ENCODE measurements at regions not wholly inside any gene's neighbourhood (a gene's known extent, or its start where the extent isn't known, plus 50 kb on each side); places are given as distances from the start of the nearest gene placed in this dataset.
A peak's percentile ranks its signal among the peaks of the same experiment; 100 is the strongest.

GRCh38 chrX:34559325-34559724 is 97.8 kb downstream of the TMEM47 start:
- H3K27me3 ChIP-seq (ENCODE audit: control insufficient read depth, insufficient read depth, low read length): no peaks in the 10 kb centered on the region
- H3K4me1 ChIP-seq (ENCODE audit: control insufficient read depth, insufficient read depth, low read length): 0 out of 2 replicates have a peak, but pooled peaks cover 3% of the 10 kb centered on the region
- no peak overlapping the region for H3K56ac ChIP-seq (ENCODE audit: extremely low read depth, insufficient read depth, low read length)
- H3K79me1 ChIP-seq (ENCODE audit: low read depth in 1 of 2, low read length in 2 of 2): no peaks in the 10 kb centered on the region
- peak overlapping the region; percentile 32; the same call in 1 of the 2 replicates for H4K91ac ChIP-seq (ENCODE audit: insufficient read depth, low read depth, low read length)
- no CpG with 5 or more reads among the region's 1 CpG for WGBS, 2 experiments (ENCODE audit: extremely low coverage in 2 of 2, insufficient read length in 1 of 2)
- intact Hi-C loops (cut with micrococcal nuclease) (no loop called here), dilution Hi-C loops (cut with HindIII; ENCODE audit: low sequenced_read_pairs, unreplicated experiment) (no loop called here), in situ Hi-C loops (cut with MboI; ENCODE audit: low sequenced_read_pairs) (no loop called here)
- no peak overlapping the region for H3K4ac ChIP-seq (ENCODE audit: low read depth, low read length)
- H3K9me3 ChIP-seq (ENCODE audit: control insufficient read depth, insufficient read depth, low read length): no peaks in the 10 kb centered on the region
- H2AK9ac ChIP-seq (replicated peaks; ENCODE audit: low read depth, low read length, poor library complexity): no peak overlapping the region
- H4K8ac ChIP-seq (ENCODE audit: low read depth in 2 of 2, low read length in 2 of 2): no peak overlapping the region
- no peaks in the 10 kb centered on the region for H3K9me1 ChIP-seq (ENCODE audit: insufficient read depth, low read length)
- H2BK20ac ChIP-seq (ENCODE audit: low read depth, low read length): 0 out of 2 replicates have a peak overlapping the region, but pooled peaks have one; percentile 7
- H3K4me2 ChIP-seq (ENCODE audit: low read depth, low read length): no peak overlapping the region
- H3K18ac ChIP-seq (ENCODE audit: low read depth, low read length): peak overlapping the region; percentile 86
- H3K9ac ChIP-seq (ENCODE audit: low read depth, low read length): no peak overlapping the region
- H2BK120ac ChIP-seq (ENCODE audit: low read depth, low read length): no peak overlapping the region
- TF ChIP-seq BHLHE40 (IDR thresholded peaks at IDR 0.05; ENCODE audit: low read depth, low read length) (no peak), RCOR1 (IDR thresholded peaks at IDR 0.05; ENCODE audit: insufficient replicate concordance, low read length) (no peak), RFX5 (IDR thresholded peaks at IDR 0.05; ENCODE audit: low read depth, low read length) (no peak), CHD1 (IDR thresholded peaks at IDR 0.05; ENCODE audit: low read depth, low read length) (no peak), MAFK (IDR thresholded peaks at IDR 0.05; ENCODE audit: low read depth, low read length) (no peak), POLR2A (IDR thresholded peaks at IDR 0.05; ENCODE audit: low read depth, low read length) (no peak)
- no peak overlapping the region for H2BK15ac ChIP-seq (ENCODE audit: low read depth, low read length)
- no peaks in the 10 kb centered on the region for H3K36me3 ChIP-seq (ENCODE audit: control insufficient read depth, insufficient read depth, low read length)
- H3K4me3 ChIP-seq (ENCODE audit: insufficient read depth, low read depth, low read length): no peak overlapping the region
- peak overlapping the region; percentile 62 for H2BK5ac ChIP-seq (ENCODE audit: low read depth, low read length, poor library complexity, severe bottlenecking)
- DNase-seq (peak; percentile 17), ATAC-seq (ENCODE audit: low read depth) (no peak)
- CTCF ChIA-PET: no interaction called here
- no peak overlapping the region; the same call in 1 of the 2 replicates for H3K27ac ChIP-seq (ENCODE audit: insufficient read depth, low read length)
- no peaks in the 10 kb centered on the region for H4K20me1 ChIP-seq (ENCODE audit: insufficient read depth, low read length)
- H2AK5ac ChIP-seq (ENCODE audit: low read depth, low read length): no peak overlapping the region
- POLR2A ChIA-PET (ENCODE audit: unreplicated experiment): no interaction called here
- no TSS peak for BruUV-seq (replicated peaks)
- no peak overlapping the region for H3K14ac ChIP-seq (replicated peaks; ENCODE audit: low read depth, low read length)
- peak overlapping the region; percentile 23 for H2AFZ ChIP-seq (replicated peaks; ENCODE audit: low read length, poor library complexity)
- H4K5ac ChIP-seq (ENCODE audit: low read depth, low read length): no peak overlapping the region; the same call in 1 of the 2 replicates
- no peak overlapping the region for H3K23ac ChIP-seq (ENCODE audit: low read depth, low read length)

All from IMR-90 (cell line).